Neural cell (in vitro differentiated cells): ENCODE measurements at regions not wholly inside any gene's neighbourhood (a gene's known extent, or its start where the extent isn't known, plus 50 kb on each side); places are given as distances from the start of the nearest gene placed in this dataset.

Source experiments
- H2AFZ ChIP-seq: fragments of 200-600, 300-800 bp; sonication (generic), shearing (Covaris generic); 2 replicates; pipeline ENCODE4 v1.6.0; 2014; ENCODE audit warnings: low read depth, mild to moderate bottlenecking, antibody characterized with exemption, low read length, moderate library complexity
- H3F3A ChIP-seq: fragments of 200-600 bp; shearing (Covaris generic); 2 replicates; pipeline ENCODE4 v1.6.1; 2016; ENCODE audit warnings: mild to moderate bottlenecking, moderate library complexity, mixed read lengths, antibody characterized with exemption, low read length; ENCODE audit not compliant: insufficient read depth, poor library complexity, severe bottlenecking
- H3K27ac ChIP-seq: fragments of 200-600, 300-800 bp; sonication (generic), shearing (Covaris generic); 2 replicates; pipeline ENCODE4 v1.5.1; 2014; ENCODE audit warnings: mild to moderate bottlenecking, low read length, moderate library complexity
- H3K27me3 ChIP-seq: fragments of 300-800, 200-600 bp; sonication (generic), shearing (Covaris generic); 2 replicates; pipeline ENCODE4 v1.6.0; 2014; ENCODE audit warnings: mild to moderate bottlenecking, low read depth, low read length, moderate library complexity; ENCODE audit not compliant: insufficient read depth
- H3K36me3 ChIP-seq: fragments of 300-800, 200-600 bp; sonication (generic), shearing (Covaris generic); 2 replicates; pipeline ENCODE4 v1.5.1; 2014; ENCODE audit warnings: mild to moderate bottlenecking, antibody characterized with exemption, low read length, moderate library complexity; ENCODE audit not compliant: insufficient read depth
- H3K4me2 ChIP-seq: fragments of 300-800, 200-600 bp; sonication (generic), shearing (Covaris generic); 2 replicates; pipeline ENCODE4 v1.6.0; 2014; ENCODE audit warnings: mild to moderate bottlenecking, low read length
- H3K4me3 ChIP-seq: fragments of 300-800, 200-600 bp; sonication (generic), shearing (Covaris generic); 2 replicates; pipeline ENCODE4 v1.5.1; 2014; ENCODE audit warnings: mild to moderate bottlenecking, low read length, moderate library complexity
- H3K79me2 ChIP-seq: fragments of 200-600 bp; shearing (Covaris generic); replicated peaks from 2 replicates; pipeline ENCODE4 v1.6.0; 2014; ENCODE audit warnings: mild to moderate bottlenecking, low read length, moderate library complexity; ENCODE audit not compliant: insufficient read depth
- H3K9ac ChIP-seq: fragments of 300-800, 200-600 bp; sonication (generic), shearing (Covaris generic); 2 replicates; pipeline ENCODE4 v1.6.1; 2016; ENCODE audit warnings: mild to moderate bottlenecking, low read length, mixed read lengths
- H3K9me2 ChIP-seq: fragments of 200-600 bp; shearing (Covaris generic); 2 replicates; pipeline ENCODE4 v1.6.1; 2016; ENCODE audit warnings: mild to moderate bottlenecking, low read length, mixed read lengths; ENCODE audit not compliant: insufficient read depth
- H3K9me3 ChIP-seq: fragments of 200-600, 300-800 bp; sonication (generic), shearing (Covaris generic); 2 replicates; pipeline ENCODE4 v1.6.1; 2016; ENCODE audit warnings: mild to moderate bottlenecking, mixed run types, low read length, moderate library complexity, mixed read lengths
- H4K20me1 ChIP-seq: fragments of 200-600 bp; shearing (Covaris generic); 2 replicates; pipeline ENCODE4 v1.6.1; 2016; ENCODE audit warnings: mild to moderate bottlenecking, mixed run types; ENCODE audit not compliant: insufficient read depth
- CTCF ChIP-seq: fragments of 450-650 bp; IDR thresholded peaks from 2 replicates; pipeline ENCODE4 v1.5.1; 2014; ENCODE audit warnings: antibody characterized with exemption, mild to moderate bottlenecking, moderate library complexity; ENCODE audit not compliant: poor library complexity, severe bottlenecking
- EP300 ChIP-seq: fragments of 450-650 bp; conservative IDR thresholded peaks from 2 replicates; pipeline ENCODE4 v1.6.1; 2014; ENCODE audit warnings: antibody characterized with exemption, mild to moderate bottlenecking, moderate library complexity; ENCODE audit not compliant: poor library complexity, severe bottlenecking
- EZH2 ChIP-seq: fragments of 200-600, 300-800 bp; shearing (Covaris generic), sonication (generic); IDR thresholded peaks from 2 replicates; pipeline ENCODE4 v1.6.1; 2014; ENCODE audit warnings: antibody characterized with exemption, low read length, borderline replicate concordance, mild to moderate bottlenecking; ENCODE audit not compliant: insufficient read depth, poor library complexity, severe bottlenecking
- MXI1 ChIP-seq: fragments of 450-650 bp; conservative IDR thresholded peaks from 2 replicates; pipeline ENCODE4 v1.6.1; 2014; ENCODE audit warnings: antibody characterized with exemption, mild to moderate bottlenecking; ENCODE audit not compliant: poor library complexity, severe bottlenecking
- POLR2AphosphoS5 ChIP-seq: IDR thresholded peaks from 2 replicates; pipeline ENCODE4 v1.6.1; 2012
- RAD21 ChIP-seq: fragments of 450-650 bp; conservative IDR thresholded peaks from 2 replicates; pipeline ENCODE4 v1.6.1; 2014; ENCODE audit warnings: antibody characterized with exemption, mild to moderate bottlenecking, moderate library complexity
- REST ChIP-seq: IDR thresholded peaks from 2 replicates; pipeline ENCODE4 v1.6.1; 2012; ENCODE audit warnings: borderline replicate concordance
- SMC3 ChIP-seq: fragments of 450-650 bp; conservative IDR thresholded peaks from 2 replicates; pipeline ENCODE4 v1.6.1; 2014; ENCODE audit warnings: antibody characterized with exemption, mild to moderate bottlenecking, moderate library complexity; ENCODE audit not compliant: poor library complexity
- TAF1 ChIP-seq: IDR thresholded peaks from 2 replicates; pipeline ENCODE4 v1.6.1; 2012; ENCODE audit warnings: low read depth

GRCh38 chr4:181784881-181785280 lies 458.3 kb upstream of the TENM3 start:
- TF ChIP-seq MXI1 (no peak), RAD21 (no peak), EZH2 (no peak), POLR2AphosphoS5 (no peak), SMC3 (no peak), REST (no peak), EP300 (no peak), CTCF (no peak), TAF1 (no peak)
- Histone ChIP-seq H3K27me3 (no peaks in the 10 kb centered on the region), H4K20me1 (no peaks in the 10 kb centered on the region), H3K36me3 (no peaks in the 10 kb centered on the region), H3K4me3 (no peak overlapping the region), H3K4me2 (no peak overlapping the region), H3K27ac (no peak overlapping the region), H3K79me2 (no peaks in the 10 kb centered on the region), H3K9ac (no peak overlapping the region), H2AFZ (no peak overlapping the region), H3F3A (no peaks in the 10 kb centered on the region), H3K9me3 (no peaks in the 10 kb centered on the region), H3K9me2 (no peaks in the 10 kb centered on the region)

GRCh38 chr4:181792641-181793040 lies 450.6 kb upstream of the TENM3 start:
- no peaks in the 10 kb centered on the region for H3F3A ChIP-seq
- H2AFZ ChIP-seq: no peak overlapping the region
- no peaks in the 10 kb centered on the region for H3K9me2 ChIP-seq
- H3K79me2 ChIP-seq: no peaks in the 10 kb centered on the region
- H3K4me2 ChIP-seq: no peak overlapping the region
- no peaks in the 10 kb centered on the region for H3K36me3 ChIP-seq
- H3K27ac ChIP-seq: no peak overlapping the region
- H4K20me1 ChIP-seq: no peaks in the 10 kb centered on the region
- H3K9ac ChIP-seq: no peak overlapping the region
- no peaks in the 10 kb centered on the region for H3K9me3 ChIP-seq
- H3K27me3 ChIP-seq: no peaks in the 10 kb centered on the region
- no peak overlapping the region for H3K4me3 ChIP-seq
- TF ChIP-seq RAD21 (no peak), MXI1 (no peak), SMC3 (no peak), POLR2AphosphoS5 (no peak), REST (no peak), EZH2 (no peak), CTCF (no peak), TAF1 (no peak), EP300 (no peak)
